ENCODE measurements at regions not wholly inside any gene's neighbourhood (a gene's known extent, or its start where the extent isn't known, plus 50 kb on each side); places are given as distances from the start of the nearest gene placed in this dataset.
"Not testable (repeated sequence)": the region's sequence is repeated elsewhere in the genome, so short reads cannot be mapped to it uniquely, and the experiment has no call there.

- not testable (repeated sequence) for DNase-seq
Measured at GRCh38 chr12:48409938-48410337, 59.2 kb upstream of the ZNF641 start.

- no peak for DNase-seq
Measured at GRCh38 chr12:48413388-48413787, 59.0 kb upstream of the ANP32D start.

GRCh38 chr12:48414021-48414420 lies 58.3 kb upstream of the ANP32D start:
- DNase-seq, result peak; percentile 60

- no peak for DNase-seq
Measured at GRCh38 chr12:48419116-48419935, 53.0 kb upstream of the ANP32D start.

- DNase-seq, result no peak
Measured at GRCh38 chr12:48420039-48420775, 52.2 kb upstream of the ANP32D start.

- no peak for DNase-seq
Measured at GRCh38 chr12:48422060-48422459, 50.3 kb upstream of the ANP32D start.
